ENCODE measurements at regions not wholly inside any gene's neighbourhood (a gene's known extent, or its start where the extent isn't known, plus 50 kb on each side); places are given as distances from the start of the nearest gene placed in this dataset.

DNA sequence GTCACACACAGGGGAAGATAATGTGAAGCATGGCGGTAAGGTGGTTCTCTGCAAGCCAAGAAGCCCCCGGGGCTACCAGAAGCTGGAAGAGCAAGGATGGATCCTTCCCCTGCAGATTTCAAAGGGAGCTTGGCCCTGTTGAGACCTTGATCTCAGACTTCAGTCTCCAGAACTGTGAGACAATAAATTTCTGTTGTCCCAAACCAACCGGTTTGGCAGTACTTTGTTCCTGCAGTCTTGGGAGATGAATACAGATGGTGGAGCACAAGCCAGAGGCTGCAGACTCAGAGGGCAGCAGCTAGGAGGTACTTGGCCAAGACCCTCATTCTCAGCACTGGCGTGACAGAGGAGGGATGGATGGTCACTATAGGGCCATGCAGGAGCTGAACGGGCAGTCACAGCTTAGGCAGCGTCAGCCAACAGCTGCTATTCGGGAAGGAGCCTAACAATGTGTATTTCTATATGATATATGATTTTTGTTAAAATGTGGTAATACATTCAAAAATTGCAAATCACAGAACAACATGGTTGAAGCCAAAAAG, 387.3 kb downstream of the TNS3 start:
- H3K4me3 ChIP-seq (ENCODE audit: low read depth, low read length) = no peak overlapping the region
- TF ChIP-seq, protein P1, sequence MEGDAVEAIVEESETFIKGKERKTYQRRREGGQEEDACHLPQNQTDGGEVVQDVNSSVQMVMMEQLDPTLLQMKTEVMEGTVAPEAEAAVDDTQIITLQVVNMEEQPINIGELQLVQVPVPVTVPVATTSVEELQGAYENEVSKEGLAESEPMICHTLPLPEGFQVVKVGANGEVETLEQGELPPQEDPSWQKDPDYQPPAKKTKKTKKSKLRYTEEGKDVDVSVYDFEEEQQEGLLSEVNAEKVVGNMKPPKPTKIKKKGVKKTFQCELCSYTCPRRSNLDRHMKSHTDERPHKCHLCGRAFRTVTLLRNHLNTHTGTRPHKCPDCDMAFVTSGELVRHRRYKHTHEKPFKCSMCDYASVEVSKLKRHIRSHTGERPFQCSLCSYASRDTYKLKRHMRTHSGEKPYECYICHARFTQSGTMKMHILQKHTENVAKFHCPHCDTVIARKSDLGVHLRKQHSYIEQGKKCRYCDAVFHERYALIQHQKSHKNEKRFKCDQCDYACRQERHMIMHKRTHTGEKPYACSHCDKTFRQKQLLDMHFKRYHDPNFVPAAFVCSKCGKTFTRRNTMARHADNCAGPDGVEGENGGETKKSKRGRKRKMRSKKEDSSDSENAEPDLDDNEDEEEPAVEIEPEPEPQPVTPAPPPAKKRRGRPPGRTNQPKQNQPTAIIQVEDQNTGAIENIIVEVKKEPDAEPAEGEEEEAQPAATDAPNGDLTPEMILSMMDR (IDR thresholded peaks at IDR 0.05; ENCODE audit: insufficient read depth, low read length, missing control alignments) = no peak
- ChIA-PET CTCF (interaction anchor here (2.4 kb wide), 1 partner anchor 14 kb away, joined by 12 read pairs; no protein-coding TSS in a partner anchor), POLR2A (no interaction called here)
- DNase-seq (ENCODE audit: low read depth, low spot score) = no peak

DNA sequence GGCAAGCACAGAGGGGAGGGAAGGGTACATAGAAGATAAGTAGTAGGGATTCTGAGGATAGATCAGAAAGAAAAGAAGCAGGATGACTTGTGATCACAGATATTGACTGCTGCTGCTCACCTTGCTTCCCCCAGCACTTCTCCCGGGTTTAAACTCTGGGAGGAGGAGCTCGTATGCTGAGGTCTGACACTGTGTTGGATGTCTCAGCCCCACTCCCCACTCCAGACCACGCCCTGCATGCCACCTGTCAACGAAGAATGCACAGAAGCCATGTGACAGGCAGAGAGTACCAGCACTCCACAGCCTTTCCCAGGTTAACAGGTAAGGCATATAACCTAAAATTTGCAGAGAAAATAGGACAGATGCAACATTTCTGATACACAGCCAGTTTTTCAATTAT, 388.9 kb downstream of the TNS3 start:
- TF ChIP-seq, protein P1 (IDR thresholded peaks at IDR 0.05; ENCODE audit: insufficient read depth, low read length, missing control alignments) = no peak
- DNase-seq (ENCODE audit: low read depth, low spot score) = no peak
- POLR2A ChIA-PET = no interaction called here
- CTCF ChIA-PET = no interaction called here
- H3K4me3 ChIP-seq (ENCODE audit: low read depth, low read length) = no peak overlapping the region

DNA sequence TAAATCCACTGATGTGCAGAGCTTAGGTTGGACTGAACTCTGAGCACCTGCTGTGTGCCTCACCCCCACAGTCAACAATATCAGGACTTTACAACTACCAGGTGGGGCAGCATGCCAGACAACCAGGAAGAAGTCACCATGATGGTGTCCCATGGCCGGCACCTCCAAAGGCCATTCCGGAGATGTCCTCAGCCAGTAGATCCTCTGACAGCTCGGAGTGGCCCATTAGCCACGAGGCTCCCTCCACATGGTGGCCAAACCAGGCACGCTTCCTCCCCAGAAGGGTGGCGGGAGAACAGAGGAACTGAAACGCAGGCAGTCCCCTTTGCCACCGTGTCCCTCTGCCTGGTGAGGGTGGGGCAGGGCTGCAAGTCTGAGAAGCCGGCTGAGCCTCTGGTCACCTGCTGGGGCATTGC, 390.0 kb downstream of the TNS3 start:
- no peak for DNase-seq (ENCODE audit: low read depth, low spot score)
- TF ChIP-seq, protein P1 (IDR thresholded peaks at IDR 0.05; ENCODE audit: insufficient read depth, low read length, missing control alignments) = no peak
- ChIA-PET POLR2A (no interaction called here), CTCF (interaction anchor here (2.4 kb wide), 1 partner anchor 11 kb away, joined by 11 read pairs; no protein-coding TSS in a partner anchor)
- no peak overlapping the region for H3K4me3 ChIP-seq (ENCODE audit: low read depth, low read length)

DNA sequence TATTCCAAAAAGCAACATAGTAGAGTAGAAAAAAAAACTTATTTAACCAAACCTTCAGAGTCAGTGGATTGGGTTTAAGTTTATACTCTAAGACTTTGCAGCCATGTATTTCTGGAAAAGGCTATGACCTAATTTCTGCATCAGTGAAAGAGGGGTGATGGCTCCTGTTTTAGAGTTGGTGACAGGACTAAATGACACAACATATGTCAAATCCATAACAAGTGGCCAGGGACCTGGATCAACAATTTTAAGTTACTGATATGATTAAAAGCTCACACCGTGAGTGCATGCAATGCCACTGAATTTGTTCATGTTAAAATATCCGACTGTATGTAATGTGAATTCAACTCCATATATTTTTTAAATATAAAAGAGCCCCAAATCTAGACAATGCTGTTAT, 390.6 kb downstream of the TNS3 start:
- TF ChIP-seq, protein P1 (IDR thresholded peaks at IDR 0.05; ENCODE audit: insufficient read depth, low read length, missing control alignments) = no peak
- POLR2A ChIA-PET = no interaction called here
- CTCF ChIA-PET = interaction anchor here (2.4 kb wide), 1 partner anchor 11 kb away, joined by 11 read pairs; no protein-coding TSS in a partner anchor
- DNase-seq (ENCODE audit: low read depth, low spot score) = no peak
- no peak overlapping the region for H3K4me3 ChIP-seq (ENCODE audit: low read depth, low read length)

- TF ChIP-seq, protein P1 (IDR thresholded peaks at IDR 0.05; ENCODE audit: insufficient read depth, low read length, missing control alignments) = no peak
- H3K4me3 ChIP-seq (ENCODE audit: low read depth, low read length) = no peak overlapping the region
- ChIA-PET CTCF (interaction anchor here (0.8 to 2.4 kb wide), 2 partner anchors 10 to 1272 kb away, joined by 3 to 11 read pairs; no protein-coding TSS in a partner anchor), POLR2A (no interaction called here)
- DNase-seq (ENCODE audit: low read depth, low spot score) = no peak
Measured at GRCh38 chr7:47190462-47190861, 391.4 kb downstream of the TNS3 start.

DNA sequence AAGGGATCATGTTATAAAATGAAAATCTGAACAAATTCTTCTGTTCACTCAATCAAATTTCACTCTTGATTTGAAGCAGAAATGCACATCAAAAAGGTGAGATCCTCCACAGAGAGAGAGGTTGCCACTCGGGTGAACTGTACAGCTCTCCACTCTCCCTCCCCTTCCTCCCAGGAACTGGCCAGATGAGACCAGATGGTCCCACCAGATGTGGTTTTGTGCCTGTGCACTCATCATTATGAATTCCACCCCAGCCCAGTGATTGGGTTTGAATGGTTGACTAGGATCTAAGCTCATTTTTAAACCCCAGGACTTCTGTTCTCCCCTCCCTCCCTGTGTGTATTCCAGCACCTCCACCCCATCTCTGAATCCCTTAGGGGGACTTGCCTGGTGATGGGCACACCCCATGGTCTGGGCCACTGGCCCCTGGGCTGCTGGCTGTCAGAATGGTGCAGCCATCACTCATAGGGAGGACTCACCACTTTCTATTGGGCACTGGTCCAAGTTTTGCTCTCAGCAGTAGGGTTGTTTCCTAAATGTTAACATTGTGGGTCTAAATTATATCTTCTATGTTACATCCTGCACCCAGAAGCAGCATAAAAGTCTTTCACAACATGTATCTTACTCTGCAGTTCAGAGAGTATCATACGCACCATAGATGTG, 393.1 kb downstream of the TNS3 start:
- CTCF ChIA-PET = interaction anchor here (1.1 to 1.2 kb wide), 2 partner anchors 12 to 1298 kb away, joined by 3 to 4 read pairs; no protein-coding TSS in a partner anchor
- H3K4me3 ChIP-seq (ENCODE audit: low read depth, low read length) = no peak overlapping the region
- POLR2A ChIA-PET = no interaction called here
- TF ChIP-seq, protein P1 (IDR thresholded peaks at IDR 0.05; ENCODE audit: insufficient read depth, low read length, missing control alignments) = no peak
- no peak for DNase-seq (ENCODE audit: low read depth, low spot score)

Data from AG04449 (cell line).